OCI-LY1 (cell line): ENCODE measurements at regions not wholly inside any gene's neighbourhood (a gene's known extent, or its start where the extent isn't known, plus 50 kb on each side); places are given as distances from the start of the nearest gene placed in this dataset.
A peak's percentile ranks its signal among the peaks of the same experiment; 100 is the strongest.

Source experiments
- H2AFZ ChIP-seq: fragments of 200-600 bp; sonication (generic), shearing (Covaris generic); 2 replicates; pipeline ENCODE4 v1.6.0; 2014; ENCODE audit warnings: antibody characterized with exemption, mild to moderate bottlenecking, low read length
- H3F3A ChIP-seq: fragments of 200-600 bp; sonication (generic), shearing (Covaris generic); 2 replicates; pipeline ENCODE4 v1.6.0; 2014; ENCODE audit warnings: mild to moderate bottlenecking, antibody characterized with exemption, low read length, moderate library complexity; ENCODE audit not compliant: insufficient read depth
- H3K27ac ChIP-seq: fragments of 200-600 bp; sonication (generic); 2 replicates; pipeline ENCODE4 v1.5.1; 2014; ENCODE audit warnings: low read length, mixed run types, mild to moderate bottlenecking, low read depth; ENCODE audit not compliant: poor library complexity, severe bottlenecking
- H3K27me3 ChIP-seq: fragments of 200-600 bp; sonication (generic); 2 replicates; pipeline ENCODE4 v1.6.0; 2014; ENCODE audit warnings: antibody characterized with exemption, mild to moderate bottlenecking, low read length, moderate library complexity; ENCODE audit not compliant: insufficient read depth
- H3K36me3 ChIP-seq: fragments of 200-600 bp; sonication (generic); 2 replicates; pipeline ENCODE4 v1.6.1; 2014; ENCODE audit warnings: mild to moderate bottlenecking, antibody characterized with exemption, low read length, moderate library complexity, mixed read lengths; ENCODE audit not compliant: insufficient read depth
- H3K4me1 ChIP-seq: fragments of 200-600 bp; sonication (generic); 2 replicates; pipeline ENCODE4 v1.5.1; 2014; ENCODE audit warnings: mild to moderate bottlenecking, low read length, moderate library complexity; ENCODE audit not compliant: insufficient read depth, severe bottlenecking
- H3K4me2 ChIP-seq: fragments of 200-600 bp; sonication (generic), shearing (Covaris generic); 2 replicates; pipeline ENCODE4 v1.6.1; 2014; ENCODE audit warnings: low read length
- H3K4me3 ChIP-seq: fragments of 200-600 bp; sonication (generic); 2 replicates; pipeline ENCODE4 v1.5.1; 2014; ENCODE audit warnings: low read length, low read depth, mild to moderate bottlenecking, mixed read lengths; ENCODE audit not compliant: poor library complexity, severe bottlenecking
- H3K79me2 ChIP-seq: fragments of 200-600 bp; shearing (Covaris generic); 2 replicates; pipeline ENCODE4 v1.6.1; 2016; ENCODE audit warnings: mixed run types, low read length, mixed read lengths; ENCODE audit not compliant: insufficient read depth
- H3K9ac ChIP-seq: fragments of 200-600 bp; sonication (generic), shearing (Covaris generic); 2 replicates; pipeline ENCODE4 v1.6.1; 2014; ENCODE audit warnings: mild to moderate bottlenecking, low read length, mixed read lengths
- H3K9me2 ChIP-seq: fragments of 200-600 bp; sonication (generic), shearing (Covaris generic); 2 replicates; pipeline ENCODE4 v1.6.1; 2014; ENCODE audit warnings: low read depth, mild to moderate bottlenecking, low read length, mixed read lengths
- H3K9me3 ChIP-seq: fragments of 200-600 bp; shearing (Covaris generic); 2 replicates; pipeline ENCODE4 v1.6.1; 2014; ENCODE audit warnings: low read length, mixed read lengths
- H4K20me1 ChIP-seq: fragments of 200-600 bp; sonication (generic), shearing (Covaris generic); 2 replicates; pipeline ENCODE4 v1.6.0; 2016; ENCODE audit warnings: mild to moderate bottlenecking, low read length; ENCODE audit not compliant: insufficient read depth
- EZH2 ChIP-seq: fragments of 200-600 bp; sonication (generic), shearing (Covaris generic); IDR thresholded peaks from 2 replicates; pipeline ENCODE4 v1.8.0; 2017; ENCODE audit warnings: borderline replicate concordance, mixed run types, mild to moderate bottlenecking, antibody characterized with exemption, low read length, moderate library complexity, mixed read lengths
- TF ChIP-seq, protein P1 (sequence below): fragments of 200-600 bp; sonication (generic), shearing (Covaris generic); IDR thresholded peaks from 2 replicates; pipeline ENCODE4 v1.5.1; 2017; ENCODE audit warnings: mild to moderate bottlenecking, antibody characterized with exemption, low read length, moderate library complexity, mixed read lengths

DNA sequence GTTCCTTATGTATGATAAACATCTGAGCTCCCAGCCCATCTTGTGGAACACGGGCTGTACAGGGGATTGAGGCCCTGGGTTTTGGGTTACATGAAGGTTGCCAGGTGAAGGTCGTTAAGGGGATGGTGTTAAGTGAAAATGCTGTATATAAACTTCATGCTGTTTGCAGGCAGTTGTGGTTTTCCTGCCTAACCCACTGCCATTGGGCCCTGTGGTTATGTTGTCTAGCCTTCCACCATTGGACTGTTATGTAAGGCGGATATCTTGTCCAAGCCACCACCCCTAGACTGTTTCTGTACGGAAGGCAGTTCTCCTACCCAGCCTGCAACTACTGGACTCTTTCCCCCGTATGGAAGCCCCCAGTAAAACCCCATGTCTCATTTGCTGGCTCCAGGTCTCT, 246.1 kb downstream of the KIF4B start:
- Histone ChIP-seq H3K9me3 (no peaks in the 10 kb centered on the region), H4K20me1 (no peaks in the 10 kb centered on the region), H3K4me2 (no peak overlapping the region), H3K4me1 (no peaks in the 10 kb centered on the region), H3K27ac (no peak overlapping the region), H3K36me3 (no peaks in the 10 kb centered on the region), H2AFZ (no peak overlapping the region), H3K79me2 (no peaks in the 10 kb centered on the region), H3K9ac (no peak overlapping the region), H3K4me3 (no peak overlapping the region), H3K27me3 (no peaks in the 10 kb centered on the region), H3F3A (no peaks in the 10 kb centered on the region), H3K9me2 (no peaks in the 10 kb centered on the region)
- TF ChIP-seq EZH2 = no peak
- TF ChIP-seq, protein P1, sequence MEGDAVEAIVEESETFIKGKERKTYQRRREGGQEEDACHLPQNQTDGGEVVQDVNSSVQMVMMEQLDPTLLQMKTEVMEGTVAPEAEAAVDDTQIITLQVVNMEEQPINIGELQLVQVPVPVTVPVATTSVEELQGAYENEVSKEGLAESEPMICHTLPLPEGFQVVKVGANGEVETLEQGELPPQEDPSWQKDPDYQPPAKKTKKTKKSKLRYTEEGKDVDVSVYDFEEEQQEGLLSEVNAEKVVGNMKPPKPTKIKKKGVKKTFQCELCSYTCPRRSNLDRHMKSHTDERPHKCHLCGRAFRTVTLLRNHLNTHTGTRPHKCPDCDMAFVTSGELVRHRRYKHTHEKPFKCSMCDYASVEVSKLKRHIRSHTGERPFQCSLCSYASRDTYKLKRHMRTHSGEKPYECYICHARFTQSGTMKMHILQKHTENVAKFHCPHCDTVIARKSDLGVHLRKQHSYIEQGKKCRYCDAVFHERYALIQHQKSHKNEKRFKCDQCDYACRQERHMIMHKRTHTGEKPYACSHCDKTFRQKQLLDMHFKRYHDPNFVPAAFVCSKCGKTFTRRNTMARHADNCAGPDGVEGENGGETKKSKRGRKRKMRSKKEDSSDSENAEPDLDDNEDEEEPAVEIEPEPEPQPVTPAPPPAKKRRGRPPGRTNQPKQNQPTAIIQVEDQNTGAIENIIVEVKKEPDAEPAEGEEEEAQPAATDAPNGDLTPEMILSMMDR = no peak

GRCh38 chr5:155260798-155261197, 247.2 kb downstream of the KIF4B start:
- Histone ChIP-seq H3K4me1 (no peaks in the 10 kb centered on the region), H3K27me3 (no peaks in the 10 kb centered on the region), H4K20me1 (no peaks in the 10 kb centered on the region), H3K4me3 (no peak overlapping the region), H3K36me3 (no peaks in the 10 kb centered on the region), H3F3A (no peaks in the 10 kb centered on the region), H3K4me2 (no peak overlapping the region), H3K9me3 (no peaks in the 10 kb centered on the region), H3K9ac (no peak overlapping the region), H3K9me2 (no peaks in the 10 kb centered on the region), H3K27ac (no peak overlapping the region), H2AFZ (no peak overlapping the region), H3K79me2 (no peaks in the 10 kb centered on the region)
- TF ChIP-seq EZH2 = no peak
- TF ChIP-seq, protein P1 = peak; percentile 33; the same call in 1 of the 2 replicates

GRCh38 chr5:155263381-155263780, 249.8 kb downstream of the KIF4B start:
- H3K36me3 ChIP-seq = no peaks in the 10 kb centered on the region
- H3F3A ChIP-seq = no peaks in the 10 kb centered on the region
- H3K9me2 ChIP-seq = no peaks in the 10 kb centered on the region
- no peak overlapping the region for H3K27ac ChIP-seq
- no peaks in the 10 kb centered on the region for H3K27me3 ChIP-seq
- H4K20me1 ChIP-seq = no peaks in the 10 kb centered on the region
- H3K4me1 ChIP-seq = no peaks in the 10 kb centered on the region
- H3K9me3 ChIP-seq = no peaks in the 10 kb centered on the region
- no peak overlapping the region for H3K4me2 ChIP-seq
- H3K79me2 ChIP-seq = no peaks in the 10 kb centered on the region
- TF ChIP-seq EZH2 = no peak
- TF ChIP-seq, protein P1 = no peak
- no peak overlapping the region for H2AFZ ChIP-seq
- H3K4me3 ChIP-seq = no peak overlapping the region
- H3K9ac ChIP-seq = no peak overlapping the region
